Caco-2 (cell line): ENCODE measurements at regions not wholly inside any gene's neighbourhood (a gene's known extent, or its start where the extent isn't known, plus 50 kb on each side); places are given as distances from the start of the nearest gene placed in this dataset.

Experiments
- BruUV-seq: library from RNA; stranded (reverse); fragments of 400-500 nt; replicated peaks from 2 replicates; lab custom pipeline; 2021; lab: Mats Ljungman, UMichigan
- CTCF ChIA-PET: fragments of 300-600 bp; sonication (Branson Sonifier 250); formaldehyde crosslinking; loops from one replicate; lab custom pipeline; 2022; ENCODE audit warnings: antibody characterized with exemption; lab: Charles Lee
- POLR2A ChIA-PET: fragments of 300-600 bp; sonication (Branson Sonifier 250); formaldehyde crosslinking; loops from one replicate; lab custom pipeline; 2022; ENCODE audit warnings: antibody characterized with exemption; lab: Charles Lee
- DNase-seq, 2 experiments: peaks; one replicate each; pipeline versions ENCODE4 v3.0.0 to v3.0.0-alpha.2; 2020 to 2022
- H3K27me3 ChIP-seq: replicated peaks from 2 replicates; pipeline ENCODE4 v1.6.0; 2011; ENCODE audit warnings: low read length; ENCODE audit not compliant: control insufficient read depth, insufficient read depth
- H3K36me3 ChIP-seq: 2 replicates; pipeline ENCODE4 v1.5.1; 2011; ENCODE audit warnings: low read length; ENCODE audit not compliant: control insufficient read depth, insufficient read depth
- H3K4me1 ChIP-seq: fragments of 250-450 bp; sonication (Bioruptor Pico); 2 replicates; pipeline ENCODE4 v1.5.1; 2020; ENCODE audit warnings: mild to moderate bottlenecking
- H3K4me3 ChIP-seq: 2 replicates; pipeline ENCODE4 v1.5.1; 2011; ENCODE audit warnings: low read depth, mild to moderate bottlenecking, control low read depth, low read length
- H3K9me3 ChIP-seq: fragments of 250-450 bp; sonication (Bioruptor Pico); 2 replicates; pipeline ENCODE4 v1.5.1; 2020; ENCODE audit warnings: mild to moderate bottlenecking, moderate library complexity
- H3K27ac Mint-ChIP-seq: one replicate; pipeline ENCODE4 v1.8.0; 2022; ENCODE audit warnings: mixed read lengths; ENCODE audit not compliant: unreplicated experiment
- H3K27me3 Mint-ChIP-seq: one replicate; pipeline ENCODE4 v1.8.0; 2022; ENCODE audit warnings: mixed read lengths; ENCODE audit not compliant: insufficient read depth, unreplicated experiment
- H3K36me3 Mint-ChIP-seq: one replicate; pipeline ENCODE4 v1.8.0; 2022; ENCODE audit warnings: mild to moderate bottlenecking, mixed read lengths; ENCODE audit not compliant: insufficient read depth, unreplicated experiment
- H3K4me1 Mint-ChIP-seq: one replicate; pipeline ENCODE4 v1.8.0; 2022; ENCODE audit warnings: low read depth, mixed read lengths; ENCODE audit not compliant: unreplicated experiment
- H3K4me3 Mint-ChIP-seq: one replicate; pipeline ENCODE4 v1.8.0; 2022; ENCODE audit warnings: mild to moderate bottlenecking, moderate library complexity, mixed read lengths; ENCODE audit not compliant: unreplicated experiment
- H3K9me3 Mint-ChIP-seq: one replicate; pipeline ENCODE4 v1.8.0; 2022; ENCODE audit warnings: mixed read lengths; ENCODE audit not compliant: unreplicated experiment
- intact Hi-C: fragments of 100-400 bp; cut with micrococcal nuclease; formaldehyde crosslinking; loops from one replicate; pipeline ENCODE4 v1.10.0; 2022; ENCODE audit not compliant: unreplicated experiment
- TF ChIP-seq, protein P1 (sequence below), 2 experiments: fragments of 200-600 bp in 1 of 2; IDR thresholded peaks; 1 replicate in 1 of 2; 2 replicates in 1 of 2; pipeline versions ENCODE4 v1.5.1 to v1.8.0; 2011 to 2022; ENCODE audit warnings: antibody characterized with exemption in 1 of 2, control low read depth in 1 of 2, inconsistent platforms in 1 of 2, low read depth in 1 of 2, low read length in 1 of 2, mild to moderate bottlenecking in 1 of 2, moderate library complexity in 1 of 2; ENCODE audit not compliant: insufficient read depth in 1 of 2, severe bottlenecking in 1 of 2, unreplicated experiment in 1 of 2

DNA sequence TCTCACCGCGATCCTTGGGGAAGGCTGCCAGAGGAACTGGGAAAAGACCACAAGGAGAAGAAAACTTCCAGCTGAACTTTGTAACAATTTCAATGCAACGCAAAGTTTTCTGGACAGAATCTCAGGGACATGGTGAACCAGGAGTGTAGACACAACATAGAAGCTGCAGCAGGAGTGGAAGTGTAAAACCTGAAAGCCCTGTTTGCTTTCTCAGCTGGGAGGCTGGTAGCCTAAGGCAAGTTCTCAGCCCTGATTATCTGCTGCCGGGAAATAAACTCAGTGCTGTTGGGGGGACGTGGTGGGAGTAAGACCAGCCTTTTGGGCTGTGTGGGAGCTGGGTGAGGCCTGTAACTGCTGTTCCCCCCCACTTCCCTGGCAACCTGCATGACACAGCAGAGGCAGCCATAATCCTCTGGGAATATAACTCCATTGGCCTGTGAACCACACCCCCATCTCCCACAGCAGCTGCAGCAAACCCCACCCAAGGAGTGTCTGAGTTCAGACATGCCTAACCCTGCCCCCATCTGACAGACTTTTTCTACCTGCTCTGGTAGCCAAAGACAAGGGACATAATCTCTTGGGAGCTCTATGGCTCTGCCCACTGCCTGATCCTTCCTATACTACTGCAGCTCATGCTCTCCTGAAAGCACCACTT is 106.7 kb downstream of the ZNF621 start:
- no peaks in the 10 kb centered on the region for H3K4me1 Mint-ChIP-seq
- Histone ChIP-seq H3K4me1 (no peaks in the 10 kb centered on the region), H3K36me3 (no peaks in the 10 kb centered on the region), H3K27me3 (no peaks in the 10 kb centered on the region), H3K4me3 (no peak overlapping the region), H3K9me3 (no peaks in the 10 kb centered on the region)
- peaks cover 20% of the 10 kb centered on the region for H3K9me3 Mint-ChIP-seq
- BruUV-seq, result no TSS peak
- H3K27ac Mint-ChIP-seq, result no peak overlapping the region
- DNase-seq, result no peak
- TF ChIP-seq, protein P1, sequence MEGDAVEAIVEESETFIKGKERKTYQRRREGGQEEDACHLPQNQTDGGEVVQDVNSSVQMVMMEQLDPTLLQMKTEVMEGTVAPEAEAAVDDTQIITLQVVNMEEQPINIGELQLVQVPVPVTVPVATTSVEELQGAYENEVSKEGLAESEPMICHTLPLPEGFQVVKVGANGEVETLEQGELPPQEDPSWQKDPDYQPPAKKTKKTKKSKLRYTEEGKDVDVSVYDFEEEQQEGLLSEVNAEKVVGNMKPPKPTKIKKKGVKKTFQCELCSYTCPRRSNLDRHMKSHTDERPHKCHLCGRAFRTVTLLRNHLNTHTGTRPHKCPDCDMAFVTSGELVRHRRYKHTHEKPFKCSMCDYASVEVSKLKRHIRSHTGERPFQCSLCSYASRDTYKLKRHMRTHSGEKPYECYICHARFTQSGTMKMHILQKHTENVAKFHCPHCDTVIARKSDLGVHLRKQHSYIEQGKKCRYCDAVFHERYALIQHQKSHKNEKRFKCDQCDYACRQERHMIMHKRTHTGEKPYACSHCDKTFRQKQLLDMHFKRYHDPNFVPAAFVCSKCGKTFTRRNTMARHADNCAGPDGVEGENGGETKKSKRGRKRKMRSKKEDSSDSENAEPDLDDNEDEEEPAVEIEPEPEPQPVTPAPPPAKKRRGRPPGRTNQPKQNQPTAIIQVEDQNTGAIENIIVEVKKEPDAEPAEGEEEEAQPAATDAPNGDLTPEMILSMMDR (IDR thresholded peaks at IDR 0.05; ENCODE audit: insufficient read depth in 1 of 2, low read depth in 1 of 2, low read length in 1 of 2, severe bottlenecking in 1 of 2, unreplicated experiment in 1 of 2), result no peak
- no peaks in the 10 kb centered on the region for H3K27me3 Mint-ChIP-seq
- intact Hi-C loops, result no loop called here
- no peaks in the 10 kb centered on the region for H3K36me3 Mint-ChIP-seq
- ChIA-PET CTCF (no interaction called here), POLR2A (no interaction called here)
- H3K4me3 Mint-ChIP-seq, result no peak overlapping the region

DNA sequence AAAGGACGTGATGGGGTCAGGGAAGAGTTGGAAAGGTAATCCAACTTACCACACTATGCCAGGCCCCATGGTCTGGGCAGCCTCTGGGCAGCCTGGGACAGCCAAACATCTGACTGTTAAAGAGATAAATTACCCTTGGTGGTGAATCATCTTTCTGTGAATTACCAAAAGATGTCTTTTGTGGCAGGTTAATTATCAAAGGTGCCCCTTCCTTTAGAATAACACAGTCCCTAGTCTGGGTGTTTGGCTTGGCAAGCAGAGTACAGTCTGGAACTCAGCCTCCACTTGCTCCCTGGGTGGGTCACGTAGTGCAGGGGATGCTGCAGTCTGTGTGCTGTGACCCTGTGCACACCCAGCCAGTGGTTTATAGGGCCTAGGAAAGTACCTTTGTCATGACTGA is 113.1 kb downstream of the ZNF621 start:
- intact Hi-C loops, result no loop called here
- POLR2A ChIA-PET, result interaction anchor here (0.6 kb wide), 1 partner anchor 12 kb away, joined by 3 read pairs; no protein-coding TSS in a partner anchor
- Mint-ChIP-seq H3K4me1 (no peaks in the 10 kb centered on the region), H3K36me3 (no peaks in the 10 kb centered on the region), H3K4me3 (no peak overlapping the region), H3K9me3 (peaks cover 11% of the 10 kb centered on the region), H3K27me3 (no peaks in the 10 kb centered on the region), H3K27ac (no peak overlapping the region)
- no peaks in the 10 kb centered on the region for H3K36me3 ChIP-seq
- H3K4me3 ChIP-seq, result no peak overlapping the region
- H3K27me3 ChIP-seq, result no peaks in the 10 kb centered on the region; the same call in 1 of the 2 replicates
- no peaks in the 10 kb centered on the region for H3K9me3 ChIP-seq
- CTCF ChIA-PET, result no interaction called here
- H3K4me1 ChIP-seq, result no peaks in the 10 kb centered on the region
- TF ChIP-seq, protein P1 (IDR thresholded peaks at IDR 0.05; ENCODE audit: insufficient read depth in 1 of 2, low read depth in 1 of 2, low read length in 1 of 2, severe bottlenecking in 1 of 2, unreplicated experiment in 1 of 2), result no peak
- no TSS peak for BruUV-seq
- no peak for DNase-seq

DNA sequence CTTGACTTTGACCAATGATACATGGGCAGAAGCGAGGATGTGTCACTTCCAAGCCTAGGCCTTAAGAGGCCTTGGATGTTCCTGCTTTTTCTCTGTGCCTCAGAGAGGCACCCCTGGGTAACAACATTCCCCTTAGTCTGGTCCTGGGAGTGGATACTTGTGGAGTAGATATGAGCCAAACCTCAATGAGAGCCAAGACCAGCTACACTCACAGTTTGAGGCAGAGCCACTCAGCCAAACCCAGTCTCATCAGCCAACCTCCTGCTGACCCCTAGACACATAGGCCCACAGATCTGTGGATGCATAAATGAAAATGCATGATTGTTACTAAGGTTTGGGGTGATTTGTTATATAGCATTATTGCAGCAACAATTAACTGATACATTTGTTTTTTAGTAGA is 114.2 kb downstream of the ZNF621 start:
- Mint-ChIP-seq H3K4me1 (no peaks in the 10 kb centered on the region), H3K36me3 (no peaks in the 10 kb centered on the region), H3K27me3 (peaks cover 8% of the 10 kb centered on the region), H3K9me3 (peaks cover 7% of the 10 kb centered on the region), H3K27ac (no peak overlapping the region), H3K4me3 (no peak overlapping the region)
- CTCF ChIA-PET, result no interaction called here
- no peak overlapping the region for H3K4me3 ChIP-seq
- no peak for DNase-seq
- no peaks in the 10 kb centered on the region for H3K36me3 ChIP-seq
- intact Hi-C loops, result no loop called here
- BruUV-seq, result no TSS peak
- TF ChIP-seq, protein P1 (IDR thresholded peaks at IDR 0.05; ENCODE audit: insufficient read depth in 1 of 2, low read depth in 1 of 2, low read length in 1 of 2, severe bottlenecking in 1 of 2, unreplicated experiment in 1 of 2), result no peak
- no peaks in the 10 kb centered on the region for H3K9me3 ChIP-seq
- POLR2A ChIA-PET, result no interaction called here
- H3K4me1 ChIP-seq, result no peaks in the 10 kb centered on the region
- no peaks in the 10 kb centered on the region; the same call in 1 of the 2 replicates for H3K27me3 ChIP-seq
